AG09319 (cell line): ENCODE measurements at regions not wholly inside any gene's neighbourhood (a gene's known extent, or its start where the extent isn't known, plus 50 kb on each side); places are given as distances from the start of the nearest gene placed in this dataset.
"Not testable (repeated sequence)": the region's sequence is repeated elsewhere in the genome, so short reads cannot be mapped to it uniquely, and the experiment has no call there.

ENCODE experiments used
- DNase-seq: peaks from one replicate; pipeline ENCODE4 v3.0.0-alpha.2; 2010; ENCODE audit warnings: low read depth; ENCODE audit errors: extremely low read depth
- TF ChIP-seq, protein P1 (sequence below): IDR thresholded peaks from 2 replicates; pipeline ENCODE4 v1.5.1; 2011; ENCODE audit warnings: low read depth, mild to moderate bottlenecking, inconsistent platforms, low read length, moderate library complexity

DNA sequence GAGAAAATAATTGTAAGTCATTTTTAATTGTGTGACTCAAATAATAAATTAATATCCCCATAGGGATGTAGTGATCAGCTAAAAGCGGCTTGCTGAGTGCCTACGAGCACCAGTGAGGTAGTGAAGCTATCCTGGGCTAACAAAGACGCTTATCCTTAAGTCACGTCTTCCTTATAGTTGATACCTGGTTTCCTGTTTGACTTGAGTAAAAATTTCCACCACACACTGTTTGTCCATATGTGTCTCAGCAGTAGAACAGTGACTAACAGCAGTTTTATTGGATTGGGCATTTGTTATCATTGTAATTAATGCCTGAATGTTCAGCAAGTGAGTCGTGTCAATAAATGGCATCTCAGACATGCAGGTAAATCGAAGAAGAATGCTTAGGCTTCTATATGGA, 241.1 kb downstream of the GRXCR1 start:
- TF ChIP-seq, protein P1, sequence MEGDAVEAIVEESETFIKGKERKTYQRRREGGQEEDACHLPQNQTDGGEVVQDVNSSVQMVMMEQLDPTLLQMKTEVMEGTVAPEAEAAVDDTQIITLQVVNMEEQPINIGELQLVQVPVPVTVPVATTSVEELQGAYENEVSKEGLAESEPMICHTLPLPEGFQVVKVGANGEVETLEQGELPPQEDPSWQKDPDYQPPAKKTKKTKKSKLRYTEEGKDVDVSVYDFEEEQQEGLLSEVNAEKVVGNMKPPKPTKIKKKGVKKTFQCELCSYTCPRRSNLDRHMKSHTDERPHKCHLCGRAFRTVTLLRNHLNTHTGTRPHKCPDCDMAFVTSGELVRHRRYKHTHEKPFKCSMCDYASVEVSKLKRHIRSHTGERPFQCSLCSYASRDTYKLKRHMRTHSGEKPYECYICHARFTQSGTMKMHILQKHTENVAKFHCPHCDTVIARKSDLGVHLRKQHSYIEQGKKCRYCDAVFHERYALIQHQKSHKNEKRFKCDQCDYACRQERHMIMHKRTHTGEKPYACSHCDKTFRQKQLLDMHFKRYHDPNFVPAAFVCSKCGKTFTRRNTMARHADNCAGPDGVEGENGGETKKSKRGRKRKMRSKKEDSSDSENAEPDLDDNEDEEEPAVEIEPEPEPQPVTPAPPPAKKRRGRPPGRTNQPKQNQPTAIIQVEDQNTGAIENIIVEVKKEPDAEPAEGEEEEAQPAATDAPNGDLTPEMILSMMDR, result no peak
- DNase-seq, result no peak

DNA sequence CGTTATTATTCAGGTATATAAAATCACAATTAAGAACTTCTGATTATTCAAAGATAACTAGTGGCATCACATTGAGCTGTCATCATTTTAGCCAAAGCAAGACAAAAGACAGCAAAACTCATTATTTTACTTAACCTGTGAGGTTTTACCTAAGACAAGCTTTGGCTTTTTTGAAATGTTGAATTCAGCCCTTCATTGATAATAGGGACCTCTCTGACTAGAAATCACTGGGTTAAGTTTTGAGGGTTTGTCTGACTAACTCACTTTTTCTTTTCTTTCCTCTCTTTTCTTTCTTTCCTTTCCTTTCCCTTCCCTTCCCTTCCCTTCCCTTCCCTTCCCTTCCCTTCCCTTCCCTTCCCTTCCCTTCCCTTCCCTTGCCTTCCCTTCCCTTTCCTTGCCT, 244.2 kb downstream of the GRXCR1 start:
- TF ChIP-seq, protein P1, result no peak
- DNase-seq, result no peak

DNA sequence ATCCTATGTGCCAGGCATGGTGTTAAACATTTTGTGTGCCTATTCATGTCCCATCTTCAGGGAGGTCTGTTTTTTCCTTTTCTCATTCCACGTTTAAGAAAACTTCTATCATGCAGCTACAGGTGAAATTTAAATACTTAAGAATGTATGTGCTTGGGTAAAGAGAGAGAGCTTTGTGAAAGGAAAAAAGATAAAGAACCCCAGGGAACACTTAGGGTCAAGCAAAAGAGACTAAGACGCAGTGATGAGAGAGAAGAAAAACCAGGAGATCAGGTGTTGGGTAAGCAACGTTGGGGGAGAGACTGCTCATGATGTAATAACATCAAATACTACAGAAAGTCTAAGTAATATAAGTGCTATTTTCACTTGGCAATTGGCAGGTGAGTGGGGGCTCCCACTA, 253.7 kb downstream of the GRXCR1 start:
- DNase-seq, result no peak
- TF ChIP-seq, protein P1, result no peak

DNA sequence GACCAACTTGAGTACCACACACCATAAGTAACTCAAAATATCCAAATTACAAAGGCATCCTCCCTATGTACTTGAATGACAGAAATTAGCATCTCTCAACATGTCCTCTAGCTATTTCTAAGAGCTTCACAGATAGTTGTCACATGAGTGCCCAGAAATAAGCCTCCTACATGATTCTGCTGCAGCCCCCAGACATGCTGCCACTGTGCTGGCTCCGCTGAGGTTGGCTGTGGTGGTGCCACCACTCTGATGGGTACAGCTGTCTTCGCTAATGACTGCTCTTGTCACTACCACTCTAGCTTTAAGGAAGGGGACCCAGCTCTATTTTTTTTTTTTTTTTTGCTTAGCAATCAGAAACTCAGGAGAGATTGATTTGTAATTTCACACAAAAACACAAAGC, 256.0 kb downstream of the GRXCR1 start:
- TF ChIP-seq, protein P1, result no peak
- no peak for DNase-seq

DNA sequence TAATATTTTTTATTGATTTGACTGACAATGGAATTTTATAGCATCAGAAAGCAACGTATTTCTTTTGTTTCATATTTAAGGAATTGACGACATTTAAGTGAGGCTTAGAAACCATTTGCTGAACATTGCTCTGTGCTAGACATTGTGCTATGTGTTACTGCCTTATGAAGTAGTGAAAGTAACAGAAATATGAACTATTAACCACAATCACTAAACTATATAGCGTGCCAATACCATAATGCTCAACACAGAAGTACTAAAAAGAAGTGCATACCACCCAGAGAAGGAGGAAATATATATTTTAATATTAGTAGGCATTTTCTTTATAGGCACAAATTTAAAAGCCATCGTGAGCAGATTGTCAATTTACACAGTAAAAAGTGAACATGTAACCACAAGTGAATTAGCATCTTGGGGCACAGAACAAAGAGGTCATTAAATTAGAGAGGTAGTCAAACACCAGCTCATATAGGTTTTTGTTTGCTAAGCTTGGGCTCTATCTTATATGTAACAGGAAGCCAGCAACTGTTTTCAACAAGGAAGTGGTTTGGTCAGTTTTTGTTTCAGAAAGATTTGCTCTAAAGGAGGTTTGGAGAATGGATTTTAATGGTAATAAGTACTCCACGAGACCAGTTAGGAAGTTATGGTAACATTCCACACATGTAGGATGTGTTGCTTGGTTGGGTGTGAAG, 270.7 kb downstream of the GRXCR1 start:
- no peak for DNase-seq
- TF ChIP-seq, protein P1, result no peak

DNA sequence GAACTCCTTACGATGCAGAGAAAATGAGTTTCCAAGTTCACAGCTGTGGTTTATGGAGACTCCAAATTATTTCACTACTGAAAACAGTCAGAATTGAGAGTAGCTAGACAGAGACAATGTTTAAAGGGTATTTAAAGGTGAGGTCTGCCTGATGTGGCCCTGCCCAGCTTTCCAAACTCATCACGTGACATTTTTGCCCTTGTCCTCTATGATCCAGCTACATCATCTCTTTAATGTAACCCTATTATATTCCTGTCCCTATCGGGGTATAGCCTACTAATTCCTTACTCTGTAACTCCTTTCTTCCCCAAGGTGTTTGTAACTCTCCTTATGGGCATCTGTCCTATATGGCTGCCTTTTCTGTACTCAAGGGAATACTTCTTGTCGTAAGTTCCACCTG, 297.2 kb downstream of the GRXCR1 start:
- no peak for DNase-seq
- TF ChIP-seq, protein P1, result no peak

DNA sequence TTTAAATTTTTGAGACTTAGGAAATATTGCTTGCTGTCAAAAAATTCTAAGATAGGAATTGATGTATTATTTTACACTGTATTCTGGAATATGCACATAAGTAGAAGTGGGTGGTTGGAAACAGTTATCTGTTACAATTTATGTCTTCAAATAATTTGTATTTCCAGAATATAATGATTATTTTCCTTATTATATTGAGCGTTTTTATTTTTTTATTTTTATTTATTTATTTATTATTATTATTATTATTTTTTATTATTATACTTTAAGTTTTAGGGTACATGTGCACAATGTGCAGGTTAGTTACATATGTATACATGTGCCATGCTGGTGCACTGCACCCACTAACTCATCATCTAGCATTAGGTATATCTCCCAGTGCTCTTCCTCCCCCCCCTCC, 320.1 kb downstream of the GRXCR1 start:
- not testable (repeated sequence) for DNase-seq

DNA sequence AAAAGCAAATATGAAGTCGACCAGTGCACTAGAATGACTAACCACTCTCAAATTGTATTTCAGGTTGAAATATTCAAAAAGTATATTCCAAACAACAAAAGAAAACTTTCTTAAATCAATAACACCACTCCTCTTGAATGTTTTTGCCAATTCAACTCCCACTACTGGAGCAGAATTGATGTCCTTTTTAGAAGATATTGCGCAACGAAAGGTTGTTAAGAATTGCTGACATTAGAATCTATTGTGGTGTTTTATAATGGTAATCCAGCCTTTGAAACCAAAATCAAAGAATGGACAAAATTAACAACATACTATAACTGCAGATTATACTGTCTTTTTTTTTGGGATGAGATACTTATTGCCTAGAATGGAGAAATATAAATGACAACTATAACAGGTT, 331.3 kb downstream of the GRXCR1 start:
- TF ChIP-seq, protein P1, result no peak
- DNase-seq, result no peak
